ENCODE measurements at regions not wholly inside any gene's neighbourhood (a gene's known extent, or its start where the extent isn't known, plus 50 kb on each side); places are given as distances from the start of the nearest gene placed in this dataset.

DNA sequence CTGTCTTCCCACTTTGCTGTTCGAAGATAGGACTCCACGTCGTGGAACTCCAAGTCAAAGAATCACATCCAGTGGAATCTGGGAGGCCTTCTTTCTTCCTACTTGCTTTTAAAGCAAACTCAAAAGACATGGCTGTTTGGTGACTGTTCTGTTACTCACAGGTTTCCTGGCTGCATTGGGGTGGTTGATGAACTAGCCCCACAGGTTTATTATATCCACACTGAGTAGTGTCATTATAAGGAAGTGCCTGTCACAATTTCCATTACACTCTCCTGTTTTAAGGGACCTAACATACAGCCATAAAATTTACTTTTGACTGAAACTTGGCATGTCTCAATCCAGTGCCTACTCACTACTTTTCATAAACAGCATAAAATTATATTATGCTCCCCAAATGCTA is 287.3 kb upstream of the SP4 start:
- no peak for DNase-seq (ENCODE audit: extremely low read depth in 1 of 2, low read depth in 1 of 2)

DNA sequence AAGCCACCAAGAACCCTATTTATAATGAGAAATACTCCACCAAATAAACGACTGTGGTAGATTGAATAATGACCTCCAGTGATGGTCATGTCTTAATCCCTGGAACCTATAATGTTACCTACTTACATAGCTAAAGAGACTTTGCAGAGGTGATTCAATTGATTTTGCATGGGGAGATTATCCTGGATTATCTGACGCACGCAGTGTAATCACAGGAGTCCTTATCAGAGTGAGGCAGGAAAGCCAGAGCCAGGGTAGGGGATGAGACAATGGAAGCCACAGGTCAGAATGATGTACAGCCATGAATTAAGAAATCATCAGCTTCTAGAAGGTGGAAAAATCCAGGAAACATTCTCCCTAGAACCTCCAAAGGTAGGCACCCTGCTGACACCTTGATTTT is 286.4 kb upstream of the SP4 start:
- no peak for DNase-seq (ENCODE audit: extremely low read depth in 1 of 2, low read depth in 1 of 2)

DNA sequence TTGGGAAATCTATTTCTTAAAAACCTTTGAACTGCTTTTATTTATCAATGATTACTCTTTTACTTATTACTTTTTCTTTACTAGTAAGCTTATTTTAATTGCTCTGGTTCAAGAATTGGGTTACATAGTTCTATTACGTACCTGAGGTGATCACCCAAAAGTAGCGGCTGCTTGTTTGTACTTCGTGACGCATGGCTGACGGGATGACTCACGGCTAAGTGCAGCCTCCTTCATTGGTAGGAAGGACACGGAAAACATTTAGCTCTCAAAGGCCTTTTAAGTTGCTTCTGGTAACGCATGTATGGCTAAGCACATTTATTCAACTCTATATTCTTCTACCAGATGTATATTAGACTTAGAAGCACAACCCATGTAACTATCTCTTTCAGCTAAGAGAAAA is 285.8 kb upstream of the SP4 start:
- DNase-seq (ENCODE audit: extremely low read depth in 1 of 2, low read depth in 1 of 2): no peak

DNA sequence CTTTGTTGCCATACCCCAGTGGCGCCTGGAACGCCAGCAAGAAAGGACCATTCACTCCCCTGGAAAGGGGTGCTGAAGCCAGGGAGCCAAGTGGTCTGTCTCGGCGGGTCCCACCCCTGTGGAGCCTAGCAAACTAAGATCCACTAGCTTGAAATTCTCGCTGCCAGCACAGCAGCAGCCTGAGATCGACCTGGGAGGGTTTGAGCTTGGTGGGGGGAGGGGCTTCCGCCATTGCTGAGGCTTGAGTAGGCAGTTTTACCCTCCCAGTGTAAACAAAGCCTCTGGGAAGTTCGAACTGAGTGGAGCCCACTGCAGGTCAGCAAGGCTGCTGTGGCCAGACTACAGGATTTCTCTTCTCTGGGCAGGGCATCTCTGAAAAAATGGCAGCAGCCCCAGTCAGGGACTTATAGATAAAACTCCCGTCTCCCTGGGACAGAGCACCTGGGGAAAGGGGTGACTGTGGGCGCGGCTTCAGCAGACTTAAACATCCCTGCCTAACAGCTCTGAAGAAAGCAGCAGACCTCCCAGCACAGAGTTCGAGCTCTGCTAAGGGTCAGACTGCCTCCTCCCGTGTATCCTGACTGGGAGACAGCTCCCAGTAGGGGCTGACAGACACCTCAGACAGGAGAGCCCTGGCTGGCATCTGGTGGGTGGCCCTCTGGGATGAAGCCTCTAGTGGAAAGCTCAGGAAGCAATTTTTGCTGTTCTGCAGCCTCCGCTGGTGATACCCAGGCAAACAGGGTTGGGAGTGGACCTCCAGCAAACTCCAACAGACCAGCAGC is 281.1 kb upstream of the SP4 start:
- no peak for DNase-seq (ENCODE audit: extremely low read depth in 1 of 2, low read depth in 1 of 2)

DNA sequence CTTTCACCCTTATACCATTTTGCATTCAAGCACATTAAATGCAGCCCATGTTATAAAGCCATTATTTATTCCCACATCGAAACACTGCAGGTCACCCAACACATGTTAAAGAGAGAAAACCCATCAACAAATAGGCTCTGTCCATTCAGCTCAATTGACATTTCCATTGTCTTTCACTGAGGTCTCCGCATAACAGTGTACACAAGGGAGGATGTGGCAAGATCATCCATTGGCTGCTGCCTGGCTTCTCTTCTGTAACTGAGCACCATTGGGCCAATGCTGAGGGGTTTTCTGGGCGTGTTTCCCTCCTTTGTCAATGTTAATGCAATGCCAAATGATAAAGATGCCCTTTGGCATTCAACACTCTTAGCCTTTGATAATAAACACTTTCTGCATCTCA is 278.1 kb upstream of the SP4 start:
- DNase-seq (ENCODE audit: extremely low read depth in 1 of 2, low read depth in 1 of 2): no peak

DNA sequence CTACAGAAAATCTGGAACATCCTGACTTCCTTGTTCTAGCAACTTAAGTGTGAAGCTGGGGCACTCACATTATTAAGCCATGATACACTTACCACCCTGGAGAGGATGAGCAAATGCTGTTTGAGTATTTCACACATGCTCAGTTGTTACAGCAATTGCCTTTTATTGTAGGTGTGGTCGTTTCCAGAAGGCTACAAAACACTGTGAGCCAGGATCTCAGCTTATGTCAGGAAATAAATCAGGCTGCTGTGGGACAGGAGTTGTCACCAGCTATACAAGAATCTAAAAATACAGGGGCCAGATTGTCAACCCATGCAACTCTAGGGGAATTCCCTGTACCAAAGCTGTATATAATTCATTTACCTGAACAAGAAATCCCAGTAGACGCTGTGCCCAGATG is 273.3 kb upstream of the SP4 start:
- DNase-seq (ENCODE audit: extremely low read depth in 1 of 2, low read depth in 1 of 2): no peak

DNA sequence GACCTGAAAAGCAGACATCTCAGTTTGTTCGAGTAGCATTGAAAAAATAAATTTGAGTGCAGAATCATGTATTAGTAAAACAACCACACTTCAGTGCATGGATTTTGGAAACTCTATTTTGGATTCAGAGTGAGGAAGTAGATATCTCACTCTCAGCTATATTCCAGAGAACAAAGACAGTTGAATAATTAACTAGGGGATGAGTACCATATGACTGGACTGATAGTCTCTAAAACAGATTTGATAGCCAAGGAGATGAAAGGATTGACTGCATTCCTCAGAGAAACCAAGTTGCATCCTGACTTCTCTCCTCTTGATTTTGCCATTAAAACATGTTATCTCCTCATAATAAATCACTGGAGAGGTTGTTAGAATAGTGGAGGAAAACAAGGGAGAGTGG is 268.4 kb upstream of the SP4 start:
- DNase-seq (ENCODE audit: extremely low read depth in 1 of 2, low read depth in 1 of 2): no peak

DNA sequence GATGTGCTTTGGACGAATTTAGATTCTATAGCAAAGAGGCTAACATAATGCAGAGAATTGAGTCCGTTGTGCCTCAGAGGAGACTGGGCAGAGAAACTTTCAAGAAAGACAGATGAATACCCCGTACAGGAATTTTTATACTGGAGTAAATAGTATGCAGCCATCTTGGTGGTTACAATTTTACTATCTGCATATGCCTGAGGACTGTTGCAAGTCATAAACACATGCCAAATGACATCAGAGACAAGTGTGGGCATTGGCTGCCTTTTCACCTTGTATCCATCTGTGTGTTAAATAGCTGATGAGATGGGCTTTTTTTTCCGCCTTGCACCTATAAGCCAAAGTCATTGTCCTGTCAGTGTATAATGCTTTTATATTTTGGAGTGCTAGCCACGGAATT is 267.5 kb upstream of the SP4 start:
- no peak for DNase-seq (ENCODE audit: extremely low read depth in 1 of 2, low read depth in 1 of 2)

DNA sequence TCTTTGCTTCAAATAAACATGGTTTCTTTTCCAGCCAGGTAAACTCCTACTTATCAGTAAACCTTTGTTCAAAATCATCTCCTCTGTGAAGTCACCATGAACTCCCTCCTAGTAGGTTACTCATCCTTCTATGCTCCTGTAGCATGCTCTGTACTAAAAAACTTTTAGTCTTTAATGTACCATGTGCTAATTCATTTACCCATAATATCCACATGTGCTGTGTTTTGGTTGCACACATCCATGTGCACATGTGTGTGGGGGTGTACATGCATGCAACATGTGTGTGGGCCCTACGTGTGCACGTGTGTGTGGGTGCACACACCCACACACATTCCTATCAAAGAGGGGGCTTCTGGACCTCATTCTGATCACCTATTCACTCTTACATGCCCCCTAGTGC is 259.9 kb upstream of the SP4 start:
- DNase-seq (ENCODE audit: extremely low read depth in 1 of 2, low read depth in 1 of 2): no peak

DNA sequence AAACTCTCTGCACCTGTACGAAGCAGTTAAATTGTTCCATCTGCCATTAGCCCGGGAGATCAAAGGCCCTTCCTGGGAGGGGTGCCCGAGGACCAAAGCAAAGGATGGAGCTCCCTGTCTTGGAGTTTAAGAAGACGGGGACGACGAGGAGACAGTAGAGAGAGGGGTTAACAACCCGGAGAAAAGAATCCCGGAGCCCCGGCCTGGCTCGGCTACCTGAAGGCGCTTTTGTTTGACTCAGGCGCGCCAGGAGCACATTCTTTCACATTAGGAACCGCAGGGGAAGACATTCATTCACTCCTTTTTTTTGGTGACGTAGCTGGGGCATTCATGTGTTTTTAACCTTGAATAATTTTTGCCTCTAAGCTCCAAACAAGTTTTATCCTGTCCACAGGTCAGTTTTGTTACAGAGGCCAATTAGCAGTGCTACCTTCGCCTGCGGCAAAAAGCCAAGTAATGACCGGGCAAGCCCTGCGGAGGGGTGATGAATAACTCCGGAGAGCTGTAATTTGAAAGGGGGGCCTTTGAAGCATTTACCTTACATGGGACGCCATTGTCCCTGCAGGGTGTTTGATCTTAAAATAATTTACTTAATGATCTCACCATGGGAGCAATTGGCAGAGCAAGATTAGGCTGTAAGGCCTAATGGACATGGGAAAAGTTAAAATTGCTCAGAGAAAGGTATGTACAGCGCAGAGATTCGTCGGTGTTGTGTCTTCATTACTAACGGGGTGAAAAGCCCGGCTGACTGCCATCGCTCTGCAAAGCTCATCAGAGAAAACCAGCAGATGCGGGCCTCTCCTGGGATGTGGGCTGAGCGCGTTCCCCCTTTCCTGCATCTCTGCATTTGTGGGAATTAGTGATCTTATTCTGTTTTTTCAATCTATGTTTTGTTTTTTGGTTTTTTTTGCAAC is 258.0 kb upstream of the SP4 start:
- DNase-seq (ENCODE audit: extremely low read depth in 1 of 2, low read depth in 1 of 2): no peak

DNA sequence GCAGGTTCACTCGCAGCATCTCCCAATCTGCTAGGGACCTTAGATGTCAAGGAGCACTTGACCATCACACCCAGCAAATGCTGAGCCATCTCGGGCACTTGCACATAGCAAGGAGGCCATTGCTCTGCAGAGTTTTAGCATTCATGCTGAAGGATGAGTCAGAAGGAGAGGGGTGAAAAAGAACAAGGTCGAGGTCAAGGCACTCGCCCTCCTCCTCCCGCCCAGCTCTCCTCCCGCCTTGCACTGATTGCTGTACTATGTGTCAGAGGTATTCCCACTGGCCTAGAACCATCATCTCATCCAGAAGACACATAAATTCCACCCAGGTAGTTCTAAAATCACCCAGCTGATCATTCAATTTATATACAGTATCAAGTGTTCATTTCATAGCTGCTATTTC is 255.1 kb upstream of the SP4 start:
- DNase-seq (ENCODE audit: extremely low read depth in 1 of 2, low read depth in 1 of 2): no peak

DNA sequence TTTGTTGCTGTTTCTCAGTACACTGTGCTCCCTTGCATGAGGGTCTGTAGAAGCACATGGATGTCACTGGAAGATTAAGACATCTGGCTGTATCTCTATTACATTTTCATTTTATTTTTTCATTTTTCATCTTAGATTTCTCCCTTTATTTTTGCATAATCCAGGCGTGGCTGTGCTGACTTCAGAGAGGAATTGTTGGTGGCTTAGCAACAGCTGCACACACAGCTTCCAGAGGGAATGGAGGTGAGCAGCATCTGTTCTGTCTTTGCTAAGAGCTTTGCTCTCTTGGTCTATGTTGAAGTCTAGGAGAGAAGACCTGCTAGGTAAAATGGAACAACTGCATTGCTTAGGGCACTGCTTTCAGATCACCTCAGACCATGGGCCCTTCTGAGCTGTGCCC is 254.4 kb upstream of the SP4 start:
- no peak for DNase-seq (ENCODE audit: extremely low read depth in 1 of 2, low read depth in 1 of 2)

DNA sequence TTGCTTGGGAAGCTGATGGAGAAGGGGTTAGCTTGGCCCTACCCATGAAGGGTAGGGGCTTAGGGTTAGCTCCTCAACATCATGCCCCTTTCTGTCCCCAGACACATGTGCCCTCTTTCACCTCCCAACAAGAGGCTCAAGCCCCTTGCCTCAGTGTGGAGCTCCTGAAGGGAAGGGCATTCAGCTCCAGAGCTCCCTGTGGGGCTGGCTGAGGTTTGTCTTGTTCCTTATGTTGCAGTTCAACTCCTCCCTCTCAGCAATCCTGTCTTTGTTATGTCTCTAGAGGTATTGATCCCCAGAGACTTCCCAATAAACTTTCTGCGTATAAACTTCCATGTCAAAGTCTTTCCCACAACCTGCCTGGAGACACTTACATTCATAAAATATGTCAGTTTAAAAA is 252.2 kb upstream of the SP4 start:
- no peak for DNase-seq (ENCODE audit: extremely low read depth in 1 of 2, low read depth in 1 of 2)

DNA sequence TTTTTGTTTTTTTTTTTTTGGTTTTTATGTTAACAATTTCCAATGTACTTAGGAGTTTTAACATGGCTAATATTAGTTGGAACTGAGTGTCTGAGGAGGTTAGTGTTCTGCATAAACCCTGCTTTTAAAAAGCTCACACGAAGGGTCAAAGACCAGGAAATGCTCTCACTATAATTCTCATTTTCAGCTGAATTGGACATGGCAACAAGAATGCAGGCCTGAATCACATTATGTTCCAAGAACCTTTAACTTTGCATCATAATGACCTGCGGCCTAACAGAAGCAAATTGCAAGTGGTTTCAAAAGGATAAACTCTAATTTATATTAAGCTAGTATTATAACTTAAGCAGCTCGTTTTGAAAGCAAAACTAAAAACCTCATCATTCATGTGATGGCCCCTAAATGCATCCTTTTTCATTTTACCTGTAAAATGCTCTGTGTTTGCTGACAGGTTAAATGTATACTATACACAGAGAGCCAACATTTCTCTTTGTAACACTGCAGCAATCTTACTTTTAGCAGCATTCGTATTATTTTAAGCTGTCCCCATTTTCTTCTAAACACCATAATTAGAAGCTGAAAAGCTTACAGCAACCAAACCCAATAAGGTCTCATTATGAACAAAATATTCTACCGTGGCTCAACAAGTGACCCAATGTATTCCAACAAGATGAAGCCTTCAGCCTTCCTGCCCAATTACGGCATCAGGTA is 242.8 kb upstream of the SP4 start:
- DNase-seq (ENCODE audit: extremely low read depth in 1 of 2, low read depth in 1 of 2): no peak

DNA sequence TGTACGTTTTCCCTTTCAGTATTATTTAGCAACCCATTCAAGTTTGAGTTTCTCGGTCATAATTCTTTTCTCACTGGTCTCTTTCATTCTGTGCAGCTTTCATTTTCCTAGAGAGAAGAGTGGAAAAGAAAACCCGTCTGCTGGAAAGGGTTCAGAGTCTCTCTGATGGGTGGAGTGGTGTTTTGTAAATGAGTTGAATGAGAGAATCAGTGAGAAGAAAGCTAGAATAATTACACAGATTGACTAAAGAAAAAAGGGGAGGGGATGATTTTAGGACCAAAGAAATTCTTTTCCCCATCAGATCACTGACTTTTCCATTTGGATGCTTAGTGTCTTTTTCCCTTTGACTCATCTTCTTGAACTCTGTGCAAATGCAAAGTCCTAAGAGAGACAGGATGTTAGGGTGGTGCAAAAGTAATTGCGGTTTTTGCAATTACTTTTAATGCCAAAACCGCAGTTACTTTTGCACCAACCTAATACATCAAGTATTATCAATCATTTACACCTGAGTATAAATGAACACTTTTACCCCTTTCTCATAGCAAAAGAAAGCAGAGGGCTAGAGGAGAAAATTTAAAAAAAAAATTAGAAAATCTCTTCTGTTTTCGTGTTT is 242.1 kb upstream of the SP4 start:
- DNase-seq (ENCODE audit: extremely low read depth in 1 of 2, low read depth in 1 of 2): no peak

DNA sequence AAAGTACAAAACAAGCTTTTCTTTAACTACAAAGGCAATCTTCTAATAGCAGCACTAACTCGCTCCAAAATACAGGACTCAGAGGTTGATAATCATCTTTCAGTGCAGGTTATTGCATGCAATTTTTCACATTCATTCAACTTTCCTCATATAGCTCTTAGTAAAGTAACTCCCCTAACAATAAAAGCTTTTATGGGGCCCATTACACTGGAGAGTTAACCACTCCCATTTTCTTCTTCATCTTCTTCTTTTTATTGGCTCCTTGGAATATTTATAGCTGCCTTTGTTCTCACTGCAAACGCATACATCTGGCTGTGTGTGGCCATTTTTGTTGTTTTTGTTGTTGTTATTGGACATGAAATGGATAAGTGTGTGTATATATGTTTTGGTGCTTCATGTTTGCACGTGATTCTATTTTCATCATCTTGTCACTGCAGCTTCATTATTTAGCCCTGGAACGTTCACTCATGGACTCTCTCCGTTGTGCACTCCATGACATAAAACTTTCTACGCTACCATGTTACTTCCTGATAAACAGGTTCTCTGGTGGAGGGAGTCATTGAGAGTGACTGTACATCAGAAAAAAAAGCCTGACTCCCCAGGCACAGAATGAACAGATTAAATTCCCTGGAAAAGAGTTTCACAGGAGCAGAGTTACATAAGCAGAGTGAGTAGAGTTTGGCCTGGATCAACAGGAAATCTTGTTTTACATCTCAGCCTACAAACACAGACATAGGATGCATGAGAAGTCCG is 236.4 kb upstream of the SP4 start:
- DNase-seq (ENCODE audit: extremely low read depth in 1 of 2, low read depth in 1 of 2): no peak

DNA sequence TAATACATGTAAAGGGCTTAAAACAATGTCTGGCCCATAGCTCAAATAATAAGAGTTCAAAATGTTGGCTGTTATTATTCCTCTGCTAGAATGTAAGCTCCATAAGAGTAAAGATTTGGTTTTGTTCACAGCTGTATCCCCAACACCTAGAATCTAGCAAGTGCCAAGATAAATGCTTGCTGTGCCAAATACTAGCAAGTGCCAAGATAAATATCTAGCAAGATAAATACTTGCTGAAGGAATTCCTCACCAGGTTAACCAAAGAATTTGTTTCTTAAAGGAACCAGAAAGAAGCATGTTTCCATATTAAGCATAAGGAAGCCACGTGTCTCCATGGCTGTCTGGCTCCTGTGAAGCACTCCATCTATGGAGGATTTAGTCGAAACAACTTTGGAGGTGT is 235.2 kb upstream of the SP4 start:
- DNase-seq (ENCODE audit: extremely low read depth in 1 of 2, low read depth in 1 of 2): no peak

DNA sequence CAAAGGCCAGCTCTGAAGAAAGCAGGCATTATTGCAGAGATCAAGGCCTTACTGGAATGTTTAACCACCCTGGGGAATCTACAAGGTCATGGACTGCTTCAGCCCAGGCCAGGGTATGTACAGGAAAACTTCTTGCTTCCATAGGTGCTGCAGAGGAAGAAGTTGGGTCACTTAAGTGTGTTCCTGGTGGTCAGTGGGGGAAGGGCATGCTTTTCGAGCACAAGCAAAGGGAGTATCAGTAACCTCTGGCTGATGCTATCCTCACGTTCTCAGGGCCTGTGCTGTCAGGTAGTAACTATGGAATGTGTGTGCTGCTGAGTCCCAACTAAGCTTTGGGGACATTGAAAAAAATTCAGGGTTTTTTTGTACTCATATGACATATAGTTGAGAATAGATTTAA is 234.0 kb upstream of the SP4 start:
- no peak for DNase-seq (ENCODE audit: extremely low read depth in 1 of 2, low read depth in 1 of 2)

DNA sequence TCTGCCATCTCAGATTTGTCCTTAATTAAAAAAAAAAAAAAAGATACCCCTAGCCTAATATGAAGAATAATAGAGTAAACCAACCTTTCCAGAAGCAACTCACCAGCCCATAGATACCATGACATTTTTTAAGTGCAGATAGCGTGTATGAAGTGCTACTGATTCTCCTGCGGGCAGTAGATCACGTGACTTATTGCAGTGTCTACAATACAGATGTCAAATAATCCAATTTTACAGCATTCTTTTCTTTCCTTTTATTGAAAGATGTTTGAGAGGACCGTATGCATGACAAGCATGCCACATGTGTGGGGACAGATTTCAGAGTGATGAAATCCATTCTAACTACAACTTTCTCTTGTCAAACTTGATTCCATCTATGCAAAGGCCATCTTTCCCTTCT is 232.9 kb upstream of the SP4 start:
- no peak for DNase-seq (ENCODE audit: extremely low read depth in 1 of 2, low read depth in 1 of 2)

DNA sequence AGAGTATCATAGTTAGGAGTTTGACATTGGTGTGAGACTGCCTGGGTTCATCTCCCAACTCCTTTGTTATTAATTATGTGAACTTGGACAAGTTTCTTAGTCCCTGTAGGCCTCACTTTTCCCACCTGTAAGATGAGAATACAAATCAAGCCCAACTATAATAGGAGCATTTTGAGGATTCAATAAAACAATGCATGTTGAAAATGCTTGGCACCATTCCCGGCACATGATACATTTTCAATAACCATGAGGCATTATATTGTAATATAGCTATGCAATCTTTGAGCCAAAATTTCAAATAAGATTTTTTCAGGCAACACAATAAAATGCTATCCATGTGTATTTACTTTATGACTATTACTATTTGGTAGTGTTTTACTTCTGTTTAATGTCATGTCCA is 229.0 kb upstream of the SP4 start:
- no peak for DNase-seq (ENCODE audit: extremely low read depth in 1 of 2, low read depth in 1 of 2)

DNA sequence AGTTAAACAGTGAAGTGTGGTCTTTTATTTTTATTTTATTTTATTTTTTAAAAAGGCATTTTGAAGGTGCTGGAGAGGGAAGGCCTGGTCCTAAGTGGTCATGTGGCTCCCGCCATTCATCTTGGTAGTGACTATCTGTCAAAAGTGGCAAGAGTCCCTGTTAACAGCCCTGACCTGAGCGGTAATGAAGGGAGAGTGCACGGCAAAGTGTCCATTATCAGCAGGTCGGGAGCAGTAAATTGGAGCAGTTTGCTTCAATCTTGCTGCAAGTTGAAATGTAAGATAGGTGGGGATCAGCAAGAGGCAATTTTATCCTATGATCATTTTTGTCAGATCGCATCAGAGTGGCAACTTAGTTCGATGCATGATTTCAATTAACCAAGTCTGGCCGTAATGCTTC is 227.4 kb upstream of the SP4 start:
- no peak for DNase-seq (ENCODE audit: extremely low read depth in 1 of 2, low read depth in 1 of 2)

All from stimulated activated CD8-positive, alpha-beta memory T cell treated with anti-CD3 and anti-CD28 coated beads, Interleukin-7, amount 100 ng/mL, for 48 hours (primary cell).